Lung (tissue), 11 donors: ENCODE measurements at regions not wholly inside any gene's neighbourhood (a gene's known extent, or its start where the extent isn't known, plus 50 kb on each side); places are given as distances from the start of the nearest gene placed in this dataset.

Source experiments
- ATAC-seq: fragments of 200-7000 bp; cut with Tn5 transposase; one replicate; pipeline ENCODE4 v1.9.1; 2020; ENCODE audit warnings: moderate number of reproducible peaks; ENCODE audit not compliant: insufficient read depth, low FRiP score
- DNase-seq, 3 donors: peaks; one replicate each; pipeline ENCODE4 v3.0.0-alpha.2; 2013 to 2017
- H3K27ac ChIP-seq, 2 donors: one replicate each; pipeline ENCODE4 v1.5.1; 2013; ENCODE audit warnings: mild to moderate bottlenecking in 2 of 2, moderate library complexity in 2 of 2, control low read depth in 1 of 2, inconsistent platforms in 1 of 2, low read depth in 1 of 2, low read length in 1 of 2
- H3K27me3 ChIP-seq, 3 donors: one replicate each; pipeline ENCODE4 v1.5.1; 2013; ENCODE audit warnings: low read length in 2 of 3; ENCODE audit not compliant: control insufficient read depth in 3 of 3, insufficient read depth in 3 of 3
- H3K36me3 ChIP-seq, 4 donors: one replicate each; pipeline ENCODE4 v1.5.1; 2013; ENCODE audit warnings: low read length in 4 of 4, mild to moderate bottlenecking in 1 of 4, moderate library complexity in 1 of 4; ENCODE audit not compliant: control insufficient read depth in 4 of 4, insufficient read depth in 4 of 4
- H3K4me1 ChIP-seq, 5 donors: one replicate each; pipeline ENCODE4 v1.5.1; 2013; ENCODE audit warnings: low read length in 5 of 5, mild to moderate bottlenecking in 2 of 5, moderate library complexity in 1 of 5; ENCODE audit not compliant: control insufficient read depth in 5 of 5, insufficient read depth in 5 of 5
- H3K4me3 ChIP-seq: one replicate; pipeline ENCODE4 v1.5.1; 2013; ENCODE audit warnings: mild to moderate bottlenecking, control low read depth, moderate library complexity
- H3K9ac ChIP-seq, 2 donors: one replicate each; pipeline ENCODE4 v1.5.1; 2013; ENCODE audit warnings: low read length in 2 of 2, control low read depth in 1 of 2; ENCODE audit not compliant: insufficient read depth in 1 of 2
- H3K9me3 ChIP-seq, 4 donors: one replicate each; pipeline ENCODE4 v1.5.1; 2013; ENCODE audit warnings: low read length in 3 of 4, mild to moderate bottlenecking in 1 of 4, moderate library complexity in 1 of 4; ENCODE audit not compliant: control insufficient read depth in 4 of 4, insufficient read depth in 3 of 4
- WGBS, 2 donors: extraction: QIAGEN DNeasy Blood & Tissue Kit; methylation state at CpG; one replicate each; pipeline ENCODE4 v1.1.7; 2013; 5-methylcytosine and 5-hydroxymethylcytosine counted together
- TF ChIP-seq, protein P1 (sequence below): IDR thresholded peaks from 2 replicates; pipeline ENCODE4 v1.5.1; 2012; ENCODE audit warnings: mild to moderate bottlenecking; ENCODE audit errors: control extremely low read depth, extremely low read depth
- donor health status: control.
- donor health status: control.
- donor health status: Bipolar disorder and iron deficiency.
- donor health status: healthy.
- donor health status: DM: yes; HTN: yes; CAD: no.

DNA sequence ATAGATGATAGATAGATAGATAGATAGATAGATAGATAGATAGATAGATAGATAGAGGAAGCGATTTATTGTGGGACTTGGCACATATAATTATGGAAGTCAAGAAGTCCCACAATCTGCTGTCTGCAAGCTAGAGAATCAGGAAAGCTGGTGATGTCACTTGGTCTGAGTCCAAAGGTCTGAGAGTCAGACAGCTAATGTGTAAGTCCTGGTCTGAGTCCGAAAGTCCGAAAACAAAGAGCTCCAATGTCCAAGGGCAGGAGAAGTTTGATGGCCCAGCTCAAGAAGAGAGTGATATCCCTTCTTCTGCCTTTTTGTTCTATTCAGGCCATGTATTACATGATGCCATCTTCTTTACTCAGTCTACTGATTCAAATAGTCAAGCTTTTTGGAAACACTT is 53.8 kb upstream of the TCF7L2 start:
- H3K27me3 ChIP-seq = no peaks in the 10 kb centered on the region
- no peak overlapping the region for H3K9ac ChIP-seq
- H3K4me1 ChIP-seq = peaks cover 0 to 12% (median 0%) of the 10 kb centered on the region in 5 donors
- ATAC-seq (no peak), DNase-seq (no peak)
- TF ChIP-seq, protein P1, sequence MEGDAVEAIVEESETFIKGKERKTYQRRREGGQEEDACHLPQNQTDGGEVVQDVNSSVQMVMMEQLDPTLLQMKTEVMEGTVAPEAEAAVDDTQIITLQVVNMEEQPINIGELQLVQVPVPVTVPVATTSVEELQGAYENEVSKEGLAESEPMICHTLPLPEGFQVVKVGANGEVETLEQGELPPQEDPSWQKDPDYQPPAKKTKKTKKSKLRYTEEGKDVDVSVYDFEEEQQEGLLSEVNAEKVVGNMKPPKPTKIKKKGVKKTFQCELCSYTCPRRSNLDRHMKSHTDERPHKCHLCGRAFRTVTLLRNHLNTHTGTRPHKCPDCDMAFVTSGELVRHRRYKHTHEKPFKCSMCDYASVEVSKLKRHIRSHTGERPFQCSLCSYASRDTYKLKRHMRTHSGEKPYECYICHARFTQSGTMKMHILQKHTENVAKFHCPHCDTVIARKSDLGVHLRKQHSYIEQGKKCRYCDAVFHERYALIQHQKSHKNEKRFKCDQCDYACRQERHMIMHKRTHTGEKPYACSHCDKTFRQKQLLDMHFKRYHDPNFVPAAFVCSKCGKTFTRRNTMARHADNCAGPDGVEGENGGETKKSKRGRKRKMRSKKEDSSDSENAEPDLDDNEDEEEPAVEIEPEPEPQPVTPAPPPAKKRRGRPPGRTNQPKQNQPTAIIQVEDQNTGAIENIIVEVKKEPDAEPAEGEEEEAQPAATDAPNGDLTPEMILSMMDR = no peak
- 95% methylated on average over 3 of the region's 3 CpGs for WGBS, 2 donors
- H3K4me3 ChIP-seq = no peak overlapping the region
- H3K27ac ChIP-seq = no peak overlapping the region
- peaks cover 0 to 2% (median 0%) of the 10 kb centered on the region in 4 donors for H3K9me3 ChIP-seq
- no peaks in the 10 kb centered on the region for H3K36me3 ChIP-seq

DNA sequence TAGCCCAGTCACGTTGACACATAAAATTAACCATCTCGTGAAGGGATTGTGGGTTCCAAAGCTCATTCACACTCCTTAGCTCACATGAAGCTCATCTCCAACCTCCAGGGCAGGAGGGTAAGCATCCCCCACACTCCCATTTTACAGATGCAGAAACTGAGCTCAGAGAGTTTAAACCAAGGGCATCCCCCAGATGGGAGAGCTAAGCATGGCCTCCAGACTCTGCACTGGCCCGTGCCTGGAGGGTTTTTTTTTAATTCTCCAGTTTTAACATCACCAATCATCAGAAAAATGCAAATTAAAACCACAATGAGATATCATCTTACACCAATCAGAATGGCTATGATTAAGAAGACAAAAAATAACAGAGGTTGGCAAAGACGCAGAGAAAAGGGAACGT is 53.3 kb upstream of the TCF7L2 start:
- DNase-seq (no peak), ATAC-seq (no peak)
- no peak overlapping the region for H3K4me3 ChIP-seq
- TF ChIP-seq, protein P1 = no peak
- H3K36me3 ChIP-seq = no peaks in the 10 kb centered on the region
- 77 to 88% methylated on average over 5 of the region's 5 CpGs for WGBS, 2 donors
- no peak overlapping the region for H3K9ac ChIP-seq
- H3K27me3 ChIP-seq = no peaks in the 10 kb centered on the region
- no peaks in the 10 kb centered on the region for H3K9me3 ChIP-seq
- H3K4me1 ChIP-seq = peaks cover 0 to 12% (median 0%) of the 10 kb centered on the region in 5 donors
- H3K27ac ChIP-seq = no peak overlapping the region

DNA sequence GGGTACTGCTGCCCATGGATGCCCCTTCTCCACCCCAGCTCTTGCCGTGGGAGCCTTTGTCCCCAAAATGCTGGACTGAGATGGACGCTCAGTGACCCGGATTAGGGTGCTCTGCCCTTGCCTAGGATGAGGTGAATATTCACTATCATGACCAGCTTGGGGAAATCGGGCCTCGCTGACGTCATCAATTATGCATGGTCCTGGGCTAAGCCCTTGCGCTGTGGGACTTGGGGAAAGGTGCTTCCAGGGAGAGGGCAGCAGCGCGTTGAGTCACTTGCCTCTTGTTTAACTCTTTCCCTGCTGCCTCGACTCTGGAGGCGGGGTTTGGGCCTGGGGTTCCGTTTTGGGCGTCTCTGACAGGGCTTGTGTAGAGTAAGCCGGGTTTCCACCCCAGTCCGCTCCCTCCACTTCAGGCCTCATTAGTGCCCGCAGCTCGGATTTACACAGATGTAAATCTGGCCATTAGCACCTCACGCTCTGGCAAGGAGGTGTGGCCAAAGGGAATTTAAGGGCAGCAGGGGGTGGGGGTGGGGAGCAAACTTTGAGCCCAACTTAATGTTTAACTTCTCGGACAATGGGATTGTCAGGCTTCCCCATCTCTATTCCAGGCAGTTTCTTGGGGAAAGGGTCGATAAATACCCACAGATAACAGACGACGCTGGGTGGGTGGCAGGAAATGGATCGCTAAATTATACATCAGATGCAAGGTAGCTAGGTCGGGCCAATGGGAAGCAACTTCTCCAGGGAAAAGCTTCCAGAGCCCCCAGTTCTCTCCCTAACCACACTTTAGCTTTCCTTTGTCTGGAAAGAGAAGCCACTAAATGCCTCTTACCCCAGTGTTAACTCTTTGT is 51.3 kb upstream of the TCF7L2 start:
- TF ChIP-seq, protein P1 = no peak
- Histone ChIP-seq H3K9ac (no peak overlapping the region), H3K4me3 (no peak overlapping the region), H3K9me3 (no peaks in the 10 kb centered on the region), H3K4me1 (peaks cover 0 to 12% (median 0%) of the 10 kb centered on the region in 5 donors), H3K27me3 (no peaks in the 10 kb centered on the region), H3K36me3 (no peaks in the 10 kb centered on the region), H3K27ac (no peak overlapping the region)
- DNase-seq = peak; percentile 42 to 47 (median 46)
- 37 to 51% methylated on average over 24 of the region's 24 CpGs for WGBS, 2 donors
- ATAC-seq = no peak
